Activated CD4-positive, alpha-beta T cell treated with anti-CD3 and anti-CD28 coated beads for 36 hours (primary cell): ENCODE measurements at regions not wholly inside any gene's neighbourhood (a gene's known extent, or its start where the extent isn't known, plus 50 kb on each side); places are given as distances from the start of the nearest gene placed in this dataset.

Experiments used
- ATAC-seq: fragments of 200-7000 bp; cut with Tn5 transposase; one replicate; pipeline ENCODE4 v1.10.0; 2021; ENCODE audit warnings: mild to moderate bottlenecking, moderate library complexity
- CTCF ChIA-PET: fragments of 350-600 bp; sonication (Branson Sonifier 250); formaldehyde crosslinking; loops from one replicate; lab custom pipeline; 2021; ENCODE audit warnings: antibody characterized with exemption; lab: Charles Lee
- POLR2A ChIA-PET: fragments of 350-600 bp; sonication (Branson Sonifier 250); formaldehyde crosslinking; loops from one replicate; lab custom pipeline; 2021; ENCODE audit warnings: antibody characterized with exemption, inconsistent platforms; lab: Charles Lee
- DNase-seq: peaks from one replicate; pipeline ENCODE4 v3.0.0-alpha.2; 2020
- H3K27ac Mint-ChIP-seq: one replicate; pipeline ENCODE4 v1.8.0; 2021; ENCODE audit warnings: mixed read lengths
- H3K27me3 Mint-ChIP-seq: one replicate; pipeline ENCODE4 v1.8.0; 2021; ENCODE audit warnings: mixed read lengths
- H3K36me3 Mint-ChIP-seq: one replicate; pipeline ENCODE4 v1.8.0; 2021; ENCODE audit warnings: low read depth, mixed read lengths
- H3K4me1 Mint-ChIP-seq: one replicate; pipeline ENCODE4 v1.8.0; 2021; ENCODE audit warnings: mixed read lengths
- H3K4me3 Mint-ChIP-seq: one replicate; pipeline ENCODE4 v1.8.0; 2021; ENCODE audit warnings: mild to moderate bottlenecking, moderate library complexity, mixed read lengths
- H3K9me3 Mint-ChIP-seq: one replicate; pipeline ENCODE4 v1.8.0; 2021; ENCODE audit warnings: low read depth, mixed read lengths
- intact Hi-C, 2 experiments: fragments of 100-400 bp; cut with DNase I in 1 of 2; cut with micrococcal nuclease in 1 of 2; formaldehyde crosslinking; loops; one replicate each; pipeline versions ENCODE4 v1.14.2 to v1.15.1; 2022 to 2024; cut with DNase I, micrococcal nuclease

GRCh38 chr2:238598802-238599530 lies 172.2 kb downstream of the ASB1 start:
- intact Hi-C loops, result no loop called here
- Mint-ChIP-seq H3K27me3 (peaks cover 14% of the 10 kb centered on the region), H3K4me1 (no peaks in the 10 kb centered on the region), H3K4me3 (no peak overlapping the region), H3K36me3 (peaks cover 7% of the 10 kb centered on the region), H3K27ac (no peak overlapping the region), H3K9me3 (peaks cover 9% of the 10 kb centered on the region)
- DNase-seq (no peak), ATAC-seq (no peak)
- POLR2A ChIA-PET, result interaction anchor here (0.6 kb wide), 1 partner anchor 23 kb away, joined by 5 read pairs; no protein-coding TSS in a partner anchor
- CTCF ChIA-PET, result no interaction called here

GRCh38 chr2:238599549-238600505 lies 173.1 kb downstream of the ASB1 start:
- DNase-seq (no peak), ATAC-seq (no peak)
- Mint-ChIP-seq H3K4me1 (no peaks in the 10 kb centered on the region), H3K9me3 (peaks cover 14% of the 10 kb centered on the region), H3K36me3 (peaks cover 7% of the 10 kb centered on the region), H3K27ac (no peak overlapping the region), H3K27me3 (peaks cover 20% of the 10 kb centered on the region), H3K4me3 (no peak overlapping the region)
- intact Hi-C loops, result no loop called here
- ChIA-PET POLR2A (no interaction called here), CTCF (interaction anchor here (0.6 kb wide), 1 partner anchor 207 kb away, joined by 3 read pairs; no protein-coding TSS in a partner anchor)

GRCh38 chr2:238600506-238601432 lies 174.0 kb downstream of the ASB1 start:
- H3K36me3 Mint-ChIP-seq, result peaks cover 7% of the 10 kb centered on the region
- ATAC-seq (no peak), DNase-seq (no peak)
- no peak overlapping the region for H3K4me3 Mint-ChIP-seq
- peaks cover 20% of the 10 kb centered on the region for H3K27me3 Mint-ChIP-seq
- H3K4me1 Mint-ChIP-seq, result no peaks in the 10 kb centered on the region
- peaks cover 14% of the 10 kb centered on the region for H3K9me3 Mint-ChIP-seq
- CTCF ChIA-PET, result interaction anchor here (0.6 kb wide), 2 partner anchors 206 to 346 kb away, joined by 3 read pairs; no protein-coding TSS in a partner anchor
- POLR2A ChIA-PET, result no interaction called here
- intact Hi-C loops, result no loop called here
- no peak overlapping the region for H3K27ac Mint-ChIP-seq

- ChIA-PET POLR2A (no interaction called here), CTCF (interaction anchor here (0.6 kb wide), 1 partner anchor 345 kb away, joined by 3 read pairs; no protein-coding TSS in a partner anchor)
Observed at GRCh38 chr2:238601433-238602222, 174.9 kb downstream of the ASB1 start.

GRCh38 chr2:238602223-238602960 lies 175.7 kb downstream of the ASB1 start:
- no peak overlapping the region for H3K4me3 Mint-ChIP-seq
- ChIA-PET POLR2A (no interaction called here), CTCF (interaction anchor here (0.6 kb wide), 1 partner anchor 231 kb away, joined by 3 read pairs; no protein-coding TSS in a partner anchor)
- H3K4me1 Mint-ChIP-seq, result no peaks in the 10 kb centered on the region
- DNase-seq (no peak), ATAC-seq (no peak)
- intact Hi-C loops, result no loop called here
- H3K9me3 Mint-ChIP-seq, result peaks cover 16% of the 10 kb centered on the region
- H3K36me3 Mint-ChIP-seq, result peaks cover 7% of the 10 kb centered on the region
- H3K27ac Mint-ChIP-seq, result no peak overlapping the region
- H3K27me3 Mint-ChIP-seq, result peaks cover 20% of the 10 kb centered on the region

More at GRCh38 chr2:238601433-238602222, 174.9 kb downstream of the ASB1 start:
- Mint-ChIP-seq H3K4me3 (no peak overlapping the region), H3K27me3 (peaks cover 20% of the 10 kb centered on the region), H3K27ac (no peak overlapping the region), H3K9me3 (peaks cover 14% of the 10 kb centered on the region), H3K4me1 (no peaks in the 10 kb centered on the region), H3K36me3 (peaks cover 7% of the 10 kb centered on the region)
- no peak for ATAC-seq
- intact Hi-C loops, result no loop called here
- DNase-seq, result no peak

GRCh38 chr2:238603596-238603995 lies 176.9 kb downstream of the ASB1 start:
- no peak overlapping the region for H3K4me3 Mint-ChIP-seq
- ATAC-seq (no peak), DNase-seq (no peak)
- peaks cover 20% of the 10 kb centered on the region for H3K27me3 Mint-ChIP-seq
- intact Hi-C loops, result no loop called here
- peaks cover 7% of the 10 kb centered on the region for H3K36me3 Mint-ChIP-seq
- ChIA-PET POLR2A (no interaction called here), CTCF (interaction anchor here (0.6 to 1.0 kb wide), 2 partner anchors 12 to 133 kb away, joined by 3 to 4 read pairs; no protein-coding TSS in a partner anchor)
- H3K9me3 Mint-ChIP-seq, result peaks cover 24% of the 10 kb centered on the region
- H3K4me1 Mint-ChIP-seq, result no peaks in the 10 kb centered on the region
- no peak overlapping the region for H3K27ac Mint-ChIP-seq

GRCh38 chr2:238606311-238606710 lies 179.6 kb downstream of the ASB1 start:
- H3K4me1 Mint-ChIP-seq, result no peaks in the 10 kb centered on the region
- no peak overlapping the region for H3K4me3 Mint-ChIP-seq
- no peak for DNase-seq
- no peak overlapping the region for H3K27ac Mint-ChIP-seq
- CTCF ChIA-PET, result no interaction called here
- no peak for ATAC-seq
- H3K27me3 Mint-ChIP-seq, result peaks cover 20% of the 10 kb centered on the region
- H3K9me3 Mint-ChIP-seq, result peaks cover 35% of the 10 kb centered on the region
- POLR2A ChIA-PET, result no interaction called here
- peaks cover 7% of the 10 kb centered on the region for H3K36me3 Mint-ChIP-seq
- intact Hi-C loops, result no loop called here

GRCh38 chr2:238613610-238614009 lies 186.9 kb downstream of the ASB1 start:
- Mint-ChIP-seq H3K9me3 (peaks cover 11% of the 10 kb centered on the region), H3K4me1 (no peaks in the 10 kb centered on the region)

GRCh38 chr2:238614376-238614775 lies 187.6 kb downstream of the ASB1 start:
- ChIA-PET POLR2A (no interaction called here), CTCF (no interaction called here)
- H3K27me3 Mint-ChIP-seq, result peaks cover 12% of the 10 kb centered on the region
- peaks cover 8% of the 10 kb centered on the region for H3K9me3 Mint-ChIP-seq
- H3K4me1 Mint-ChIP-seq, result no peaks in the 10 kb centered on the region
- H3K27ac Mint-ChIP-seq, result no peak overlapping the region
- intact Hi-C loops, result loop anchor here in 1 of 2 experiments (10.0 kb wide), 1 partner anchor 240 kb away; no protein-coding TSS in a partner anchor
- no peak for DNase-seq
- ATAC-seq, result no peak
- H3K36me3 Mint-ChIP-seq, result no peaks in the 10 kb centered on the region
- no peak overlapping the region for H3K4me3 Mint-ChIP-seq

More at GRCh38 chr2:238613610-238614009, 186.9 kb downstream of the ASB1 start:
- ATAC-seq (no peak), DNase-seq (no peak)
- no peak overlapping the region for H3K27ac Mint-ChIP-seq
- H3K36me3 Mint-ChIP-seq, result no peaks in the 10 kb centered on the region
- peaks cover 12% of the 10 kb centered on the region for H3K27me3 Mint-ChIP-seq
- ChIA-PET CTCF (no interaction called here), POLR2A (no interaction called here)
- H3K4me3 Mint-ChIP-seq, result no peak overlapping the region
- intact Hi-C loops, result loop anchor here in 1 of 2 experiments (10.0 kb wide), 1 partner anchor 239 kb away; no protein-coding TSS in a partner anchor
